Colonic mucosa (tissue), 4 donors: ENCODE measurements at regions not wholly inside any gene's neighbourhood (a gene's known extent, or its start where the extent isn't known, plus 50 kb on each side); places are given as distances from the start of the nearest gene placed in this dataset.

Experiments used
- DNase-seq: peaks from one replicate; pipeline ENCODE4 v3.0.0-alpha.2; 2020
- H3K27ac ChIP-seq: fragments of 200-600 bp; one replicate; pipeline ENCODE4 v1.8.0; 2021
- H3K27me3 ChIP-seq: fragments of 200-600 bp; one replicate; pipeline ENCODE4 v1.8.0; 2021
- H3K36me3 ChIP-seq: fragments of 200-600 bp; one replicate; pipeline ENCODE4 v1.8.0; 2021
- H3K4me1 ChIP-seq: fragments of 200-600 bp; one replicate; pipeline ENCODE4 v1.8.0; 2021; ENCODE audit warnings: mild to moderate bottlenecking
- H3K4me3 ChIP-seq: fragments of 200-600 bp; one replicate; pipeline ENCODE4 v1.8.0; 2021
- H3K9ac ChIP-seq, 2 donors: one replicate each; pipeline ENCODE4 v1.7.0; 2013; ENCODE audit warnings: control low read depth in 2 of 2, low read depth in 2 of 2, low read length in 2 of 2
- H3K9me3 ChIP-seq: fragments of 200-600 bp; one replicate; pipeline ENCODE4 v1.8.0; 2021
- CTCF ChIP-seq: fragments of 200-600 bp; IDR thresholded peaks from one replicate; pipeline ENCODE4 v1.8.0; 2022; ENCODE audit warnings: antibody characterized with exemption, mild to moderate bottlenecking
- intact Hi-C: fragments of 100-400 bp; cut with DNase I; formaldehyde crosslinking; loops from one replicate; pipeline ENCODE4 v1.14.1; 2022
- donor health status: healthy.
- donor health status: DM: no; HTN: no; CAD: no.
- donor health status: DM: no; HTN: no; CAD: no.

- no peaks in the 10 kb centered on the region for H3K9me3 ChIP-seq
- H3K4me1 ChIP-seq: no peaks in the 10 kb centered on the region
- no peaks in the 10 kb centered on the region for H3K27me3 ChIP-seq
- intact Hi-C loops: no loop called here
- no peak overlapping the region for H3K4me3 ChIP-seq
- TF ChIP-seq CTCF: no peak
- H3K9ac ChIP-seq: no peak overlapping the region
- no peak overlapping the region for H3K27ac ChIP-seq
- H3K36me3 ChIP-seq: no peaks in the 10 kb centered on the region
- DNase-seq: no peak
Observed at GRCh38 chr1:43063394-43064219, 104.9 kb upstream of the SLC2A1 start.

- Histone ChIP-seq H3K4me1 (no peaks in the 10 kb centered on the region), H3K9me3 (no peaks in the 10 kb centered on the region), H3K4me3 (no peak overlapping the region), H3K27ac (no peak overlapping the region), H3K9ac (no peak overlapping the region), H3K27me3 (no peaks in the 10 kb centered on the region), H3K36me3 (no peaks in the 10 kb centered on the region)
- intact Hi-C loops: no loop called here
- no peak for DNase-seq
- no peak for TF ChIP-seq CTCF
Observed at GRCh38 chr1:43062527-43063095, 103.9 kb upstream of the SLC2A1 start.

- Histone ChIP-seq H3K36me3 (no peaks in the 10 kb centered on the region), H3K27me3 (no peaks in the 10 kb centered on the region), H3K4me1 (no peaks in the 10 kb centered on the region), H3K9me3 (no peaks in the 10 kb centered on the region), H3K9ac (no peak overlapping the region), H3K4me3 (no peak overlapping the region), H3K27ac (no peak overlapping the region)
- no peak for DNase-seq
- intact Hi-C loops: no loop called here
- TF ChIP-seq CTCF: no peak
Observed at GRCh38 chr1:43061757-43062156, 103.1 kb upstream of the SLC2A1 start.

GRCh38 chr1:43059640-43060574 is 101.2 kb upstream of the SLC2A1 start:
- intact Hi-C loops: no loop called here
- H3K9ac ChIP-seq: no peak overlapping the region
- no peaks in the 10 kb centered on the region for H3K27me3 ChIP-seq
- no peak for TF ChIP-seq CTCF
- no peaks in the 10 kb centered on the region for H3K36me3 ChIP-seq
- H3K27ac ChIP-seq: no peak overlapping the region
- no peaks in the 10 kb centered on the region for H3K4me1 ChIP-seq
- no peak for DNase-seq
- no peaks in the 10 kb centered on the region for H3K9me3 ChIP-seq
- no peak overlapping the region for H3K4me3 ChIP-seq

GRCh38 chr1:43058545-43059360 is 100.1 kb upstream of the SLC2A1 start:
- intact Hi-C loops: no loop called here
- no peak for TF ChIP-seq CTCF
- Histone ChIP-seq H3K9me3 (no peaks in the 10 kb centered on the region), H3K9ac (no peak overlapping the region), H3K27me3 (no peaks in the 10 kb centered on the region), H3K27ac (no peak overlapping the region), H3K36me3 (no peaks in the 10 kb centered on the region), H3K4me1 (no peaks in the 10 kb centered on the region), H3K4me3 (no peak overlapping the region)
- DNase-seq: no peak
